DMS 273 (cell line): ENCODE measurements at regions not wholly inside any gene's neighbourhood (a gene's known extent, or its start where the extent isn't known, plus 50 kb on each side); places are given as distances from the start of the nearest gene placed in this dataset.
A peak's percentile ranks its signal among the peaks of the same experiment; 100 is the strongest.
"Not testable (repeated sequence)": the region's sequence is repeated elsewhere in the genome, so short reads cannot be mapped to it uniquely, and the experiment has no call there.

Source experiments
- DNase-seq: peaks from one replicate; lab custom pipeline; 2025; ENCODE audit not compliant: unreplicated experiment; lab: John Stamatoyannopoulos, UW

DNA sequence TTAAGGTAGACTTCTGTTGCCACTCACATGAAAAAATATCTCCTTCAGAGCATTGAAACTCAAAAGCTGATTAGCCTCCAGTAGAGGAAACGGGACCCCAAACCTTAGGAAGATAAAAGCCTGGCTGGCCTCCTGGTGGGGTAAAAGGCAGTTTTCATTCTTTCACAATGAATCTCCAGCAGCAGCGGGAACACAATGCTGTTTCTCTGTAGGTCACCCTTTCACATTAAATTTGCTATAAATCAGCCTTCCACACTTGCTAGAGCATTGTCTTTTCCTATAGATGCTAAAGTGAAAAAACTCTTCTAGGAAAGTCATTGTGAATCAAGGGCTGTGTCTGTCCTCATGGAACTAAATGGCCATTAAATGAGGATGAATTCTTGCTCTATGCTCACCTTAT, 207.3 kb upstream of the MAGEB2 start:
- no peak for DNase-seq

DNA sequence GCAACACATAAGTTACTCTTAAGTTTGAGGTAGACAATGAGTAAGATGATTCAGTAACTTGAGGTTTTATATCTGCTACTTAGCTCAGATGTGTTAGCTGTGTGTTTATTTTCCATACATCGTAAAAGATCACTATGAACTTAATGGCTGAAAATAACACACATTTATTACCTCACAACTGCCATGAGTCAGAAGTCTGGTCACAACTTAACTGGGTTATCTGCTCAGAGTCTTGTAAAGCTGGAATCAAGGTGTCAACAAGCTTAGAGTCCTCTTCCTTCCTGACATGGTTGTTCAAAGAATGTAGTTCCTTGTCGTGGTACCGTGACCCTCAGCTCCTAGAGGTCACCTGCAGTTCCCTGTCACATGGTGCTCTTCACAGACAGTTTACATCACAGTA, 204.9 kb upstream of the MAGEB2 start:
- no peak for DNase-seq

DNA sequence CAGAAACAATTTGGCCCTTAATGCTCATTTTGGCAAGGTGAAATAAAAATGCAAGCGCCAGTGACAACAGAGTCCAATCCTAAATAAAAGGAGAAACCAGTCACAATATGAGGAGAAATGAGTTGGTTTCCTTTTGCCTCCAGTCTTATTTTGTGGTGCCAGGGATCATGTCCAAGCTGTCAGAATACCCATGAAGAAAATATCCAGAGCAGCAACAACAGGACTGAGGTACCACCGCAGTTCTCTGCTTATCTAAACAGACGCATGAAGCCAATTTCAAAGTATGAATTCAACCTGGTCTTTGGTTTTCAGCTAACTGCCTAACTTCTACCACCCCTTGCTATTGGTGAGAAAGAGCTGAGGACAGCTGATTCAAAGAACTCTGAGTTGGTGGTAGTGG, 199.9 kb upstream of the MAGEB2 start:
- DNase-seq = no peak

DNA sequence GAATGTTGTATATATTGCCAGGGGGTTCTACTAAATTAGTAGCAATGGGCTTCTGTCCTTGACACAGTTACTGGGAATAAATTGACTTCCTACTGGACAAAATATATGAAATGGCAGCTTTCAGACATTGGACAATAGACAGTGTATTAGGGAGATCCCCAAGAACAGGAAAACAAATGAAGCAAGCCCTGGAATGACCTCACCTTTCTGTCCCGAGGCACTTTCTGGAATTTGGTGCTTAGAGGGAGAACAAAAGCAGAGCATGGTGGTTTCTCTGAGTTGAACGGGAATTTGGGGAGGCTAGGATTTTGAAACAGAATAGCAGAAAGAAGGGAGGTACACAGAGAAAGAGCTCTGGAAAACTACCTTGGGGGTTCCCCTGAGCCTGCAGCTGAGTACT, 187.7 kb upstream of the MAGEB2 start:
- no peak for DNase-seq

DNA sequence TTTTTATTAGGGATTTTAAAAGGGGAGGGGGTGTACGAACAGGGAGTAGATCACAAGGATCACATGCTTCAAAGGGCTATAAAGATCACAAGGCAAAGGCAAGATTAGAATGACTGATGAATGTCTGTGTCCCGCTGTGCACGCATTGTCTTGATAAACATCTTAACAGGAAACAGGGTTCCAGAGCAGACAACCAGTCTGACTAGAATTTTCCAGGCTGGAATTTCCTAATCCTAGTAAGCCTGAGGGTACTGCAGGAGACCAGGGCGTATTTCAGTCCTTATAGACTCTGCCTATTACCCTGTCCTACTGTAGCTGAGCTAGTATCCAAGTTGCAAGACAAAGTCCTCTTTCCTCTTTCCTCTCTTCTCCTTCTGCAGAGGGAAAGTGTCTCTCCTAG, 179.0 kb upstream of the MAGEB2 start:
- DNase-seq = not testable (repeated sequence)

DNA sequence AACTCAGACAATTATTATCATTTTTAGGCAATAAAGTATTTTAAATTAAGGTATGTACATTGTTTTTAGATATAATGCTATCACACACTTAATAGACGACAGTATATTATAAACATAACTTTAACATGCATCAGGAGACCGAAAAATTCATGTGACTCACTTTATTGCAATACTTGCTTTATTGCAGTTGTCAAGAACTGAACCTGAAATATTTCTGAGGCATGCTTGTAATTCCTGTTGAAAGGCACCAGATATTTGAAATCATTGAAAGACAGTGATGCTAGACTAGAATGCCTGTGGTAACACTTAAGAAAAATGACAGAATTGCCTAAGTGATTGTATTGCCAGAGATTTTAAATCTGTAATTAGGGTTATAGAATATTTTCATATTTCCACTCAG, 175.6 kb upstream of the MAGEB2 start:
- no peak for DNase-seq

DNA sequence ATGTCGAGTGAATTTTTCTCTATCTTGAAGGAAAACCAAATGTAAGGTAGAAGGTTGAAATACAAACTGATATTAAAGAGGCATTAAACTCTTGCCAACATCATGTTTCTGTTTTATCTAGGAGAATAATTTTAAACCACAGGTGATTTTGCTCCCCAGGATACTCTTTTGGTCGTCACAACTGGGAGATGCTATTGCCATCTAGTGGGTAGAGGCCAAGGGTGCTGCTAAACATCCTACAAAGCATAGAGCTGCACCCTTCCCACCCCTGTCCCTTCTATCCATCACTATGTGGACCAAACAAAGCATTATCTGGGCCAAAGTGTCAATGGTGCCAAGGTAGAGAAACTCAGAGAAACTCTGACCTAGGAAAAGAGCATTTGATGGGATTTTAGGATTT, 154.6 kb upstream of the MAGEB2 start:
- DNase-seq = peak; percentile 4

DNA sequence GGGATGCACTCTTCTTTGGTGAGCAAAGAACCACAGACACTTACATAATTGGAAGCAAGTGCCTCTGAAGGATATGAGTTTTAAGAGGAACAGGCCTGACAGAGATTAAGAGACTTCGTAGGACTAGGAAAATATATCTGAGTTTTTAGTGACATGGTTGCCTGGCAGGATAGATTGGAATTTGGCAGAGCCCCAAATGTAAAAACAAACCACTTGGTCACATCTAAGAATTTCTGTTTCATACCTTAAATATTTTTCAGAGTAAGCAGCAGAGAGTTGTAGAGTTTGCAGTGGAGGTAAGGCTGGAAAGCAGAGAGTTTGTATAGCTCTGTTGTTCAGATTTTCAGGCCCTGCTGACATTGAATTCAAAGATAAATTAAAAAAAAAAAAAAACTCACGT, 150.1 kb upstream of the MAGEB2 start:
- DNase-seq = no peak

DNA sequence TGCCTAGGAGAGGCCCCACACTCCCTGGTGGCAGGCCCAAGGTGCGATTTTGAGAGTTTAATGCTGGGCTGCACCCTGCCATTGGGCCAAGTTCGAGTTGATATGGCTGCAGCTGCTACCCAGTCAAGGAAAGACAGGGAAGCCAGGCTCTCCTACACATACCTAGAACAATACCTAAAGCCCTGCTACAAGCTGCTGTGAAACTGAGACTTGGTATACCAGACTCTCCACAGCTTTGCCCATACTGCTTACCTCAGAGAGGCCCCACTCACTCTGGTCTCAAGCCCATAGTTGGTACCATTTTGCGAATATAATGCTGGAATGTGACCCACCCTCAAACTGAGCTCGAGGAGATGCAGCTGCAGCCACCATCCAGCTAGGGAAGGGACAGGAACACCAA, 147.7 kb upstream of the MAGEB2 start:
- DNase-seq = no peak

DNA sequence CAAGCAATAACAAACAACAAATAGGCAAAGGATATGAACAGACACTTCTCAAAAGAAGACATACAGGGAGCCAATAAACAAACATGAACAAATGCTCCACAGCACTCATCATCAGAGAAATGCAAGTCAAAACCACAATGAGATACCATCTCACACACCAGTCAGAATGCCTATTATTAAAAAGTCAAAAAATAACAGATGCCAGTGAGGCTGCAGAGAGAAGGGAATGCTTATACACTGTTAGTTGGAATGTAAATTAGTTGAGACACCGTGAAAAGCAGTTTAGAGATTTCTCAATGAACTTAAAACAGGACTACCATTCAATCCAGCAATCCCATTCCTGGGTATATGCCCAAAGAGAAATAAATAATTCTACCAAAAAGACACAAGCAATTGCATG, 129.8 kb upstream of the MAGEB2 start:
- no peak for DNase-seq

DNA sequence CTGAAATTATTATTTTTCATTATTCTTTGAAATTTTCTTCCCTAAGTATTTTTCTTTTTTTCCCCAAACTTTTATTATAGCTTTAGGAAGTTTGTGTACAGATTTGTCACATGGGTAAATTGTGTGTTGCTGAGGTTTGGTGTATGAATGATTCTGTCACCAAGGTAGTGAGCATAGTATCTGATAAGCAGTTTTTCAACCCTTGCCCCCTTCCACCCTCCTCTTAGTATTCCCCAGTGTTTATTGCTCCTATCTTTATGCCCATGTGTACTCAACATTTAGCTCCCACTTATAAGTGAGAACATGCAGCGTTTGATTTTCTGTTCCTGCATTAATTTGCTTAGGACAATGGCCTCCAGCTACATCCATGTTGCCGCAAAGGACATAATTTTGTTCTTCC, 103.9 kb upstream of the MAGEB2 start:
- DNase-seq = no peak

DNA sequence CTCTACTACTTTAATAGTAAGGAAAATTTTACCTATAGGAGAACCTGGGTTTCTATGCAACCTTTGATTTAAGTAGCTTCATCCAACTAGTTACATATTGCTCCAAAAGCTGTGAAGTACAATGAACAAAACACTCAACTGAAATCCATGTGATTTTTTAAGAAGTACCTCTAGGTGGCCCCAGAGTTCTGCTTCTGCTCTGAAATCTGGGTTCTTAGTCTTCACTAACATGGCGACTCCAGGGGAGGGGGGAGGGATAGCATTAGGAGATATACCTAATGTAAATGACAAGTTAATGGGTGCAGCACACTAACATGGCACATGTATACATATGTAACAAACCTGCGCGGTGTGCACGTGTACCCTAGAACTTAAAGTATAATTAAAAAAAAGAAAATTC, 73.4 kb upstream of the MAGEB2 start:
- DNase-seq = peak; percentile 68

DNA sequence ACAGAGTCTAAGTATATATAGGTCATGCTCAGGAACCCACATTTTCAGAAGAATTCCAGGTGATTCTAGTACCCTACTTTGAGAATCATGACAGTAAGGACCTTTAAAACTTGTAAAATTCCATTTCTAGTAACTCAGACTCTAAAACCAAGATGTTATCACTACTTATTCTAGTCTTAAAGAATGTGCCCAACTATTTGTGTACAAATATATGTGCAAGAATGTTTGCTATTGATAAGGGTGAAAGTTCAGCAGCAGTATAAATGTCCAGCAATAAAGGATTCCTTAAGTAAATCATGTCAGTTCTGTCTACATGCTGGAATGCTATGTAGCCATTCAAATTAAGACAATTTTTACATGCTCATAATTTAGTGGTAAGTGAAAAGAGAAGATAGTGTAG, 71.1 kb upstream of the MAGEB2 start:
- DNase-seq = no peak

DNA sequence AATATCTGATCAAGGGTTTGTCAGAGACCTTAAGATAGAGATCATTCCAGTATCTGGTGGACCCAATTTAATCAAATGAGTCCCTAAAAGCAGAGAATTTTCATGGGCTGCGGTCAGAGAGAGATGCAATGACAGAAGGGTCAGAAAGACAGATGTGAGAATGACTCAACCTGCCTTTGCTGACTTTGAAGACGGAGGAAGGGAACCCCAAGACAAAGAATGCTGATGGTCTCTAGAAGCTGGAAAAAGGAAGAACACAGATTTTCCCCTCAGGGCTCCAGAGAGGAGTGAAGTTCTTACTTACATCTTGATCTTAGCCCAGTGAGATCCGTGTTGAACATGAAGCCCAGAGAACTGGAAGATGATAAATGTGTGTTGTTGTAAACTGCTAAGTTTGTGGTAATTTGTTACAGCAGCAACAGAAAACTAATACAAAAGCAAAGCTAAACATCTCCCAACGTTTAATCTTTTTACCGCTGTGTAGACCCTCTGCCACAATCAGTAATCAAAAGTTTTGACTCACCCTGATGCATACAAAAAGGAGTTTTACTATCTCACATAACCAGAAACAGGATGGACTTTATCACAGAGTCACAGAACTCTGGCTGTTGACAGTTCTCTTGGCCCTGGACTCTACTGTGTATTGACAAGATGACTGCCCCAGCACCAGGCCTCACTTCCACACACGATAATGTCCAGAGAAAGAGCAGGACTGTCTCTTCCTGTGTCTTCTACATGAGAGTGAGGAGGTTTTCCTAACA, 70.2 kb upstream of the MAGEB2 start:
- DNase-seq = no peak

DNA sequence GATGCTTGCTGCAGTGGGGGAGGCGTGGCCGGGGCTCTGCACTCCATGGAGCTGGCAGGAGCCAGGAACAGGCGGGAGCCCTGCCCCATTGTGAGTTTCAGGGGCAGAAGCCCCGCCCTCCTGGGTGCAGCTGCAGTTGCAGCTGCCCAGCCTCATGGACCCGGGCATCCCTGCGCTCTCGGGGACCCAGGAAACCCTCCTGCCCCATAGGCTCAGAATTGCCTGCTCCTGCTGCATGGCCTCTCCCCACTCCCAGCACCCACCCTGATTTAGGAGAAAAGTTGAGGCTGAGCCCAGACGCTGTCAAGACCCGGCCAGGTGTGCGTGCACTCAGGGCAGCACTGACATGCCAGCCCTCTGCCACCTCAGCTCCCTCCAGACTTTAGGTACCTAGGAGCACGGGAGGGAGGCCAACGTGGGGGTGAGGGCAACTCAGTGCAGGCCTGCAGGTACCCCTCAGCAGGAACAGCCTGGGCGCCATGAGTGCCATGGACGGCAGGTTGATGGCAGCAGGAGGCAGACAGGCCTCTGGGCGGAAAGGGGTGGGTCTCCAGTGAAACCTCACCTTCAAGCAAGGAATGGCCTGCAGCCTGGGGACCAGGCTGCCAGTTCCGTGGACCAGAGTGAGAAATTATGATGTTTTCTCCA, 67.2 kb upstream of the MAGEB2 start:
- no peak for DNase-seq

DNA sequence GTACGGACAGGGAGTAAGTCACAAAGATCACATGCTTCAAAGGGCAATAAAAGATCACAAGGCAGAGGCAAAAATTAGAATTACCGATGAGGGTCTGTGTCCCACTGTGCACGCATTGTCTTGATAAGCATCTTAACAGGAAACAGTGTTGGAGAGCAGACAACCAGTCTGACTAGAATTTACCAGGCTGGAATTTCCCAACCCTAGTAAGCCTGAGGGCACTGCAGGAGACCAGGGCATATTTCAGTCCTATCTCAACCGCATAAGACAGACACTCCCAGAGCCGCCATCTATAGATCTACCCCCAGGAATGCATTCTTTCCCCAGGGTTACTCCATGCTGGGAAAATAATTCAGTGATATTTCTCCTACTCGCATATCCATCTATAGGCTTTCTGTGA, 66.2 kb upstream of the MAGEB2 start:
- not testable (repeated sequence) for DNase-seq

DNA sequence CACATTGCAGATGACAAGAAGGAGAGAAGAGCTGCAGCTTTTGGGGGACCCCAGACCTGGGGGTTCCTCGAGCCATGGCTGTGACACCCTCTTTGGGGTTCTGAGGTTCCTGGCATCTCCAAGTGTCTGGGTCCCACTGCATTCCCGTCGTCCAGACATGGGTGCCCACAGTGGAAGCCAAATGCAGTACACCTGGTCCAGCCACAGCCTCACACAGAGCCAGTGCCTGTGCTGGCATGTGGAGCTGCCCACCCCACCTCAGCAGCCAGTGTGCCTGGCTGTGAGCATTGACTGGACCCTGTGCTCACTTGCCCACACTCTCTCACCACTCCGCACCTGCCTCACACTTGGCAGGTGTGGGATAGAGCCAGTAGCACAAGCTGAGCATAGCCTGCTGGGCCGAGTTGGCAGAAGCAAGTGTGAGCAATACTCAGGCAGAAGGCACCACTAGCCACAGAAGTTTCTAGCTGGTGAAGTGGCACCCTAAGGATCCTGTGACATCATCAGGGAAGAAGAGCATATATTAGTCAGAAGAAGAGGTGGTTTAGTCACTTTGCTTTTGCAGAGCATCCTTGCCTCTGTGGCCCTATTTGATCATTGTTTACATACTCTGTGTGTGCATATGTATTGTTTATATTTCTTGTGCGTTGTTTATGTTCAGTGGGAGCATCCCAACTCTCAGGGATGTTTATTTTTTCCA, 65.0 kb upstream of the MAGEB2 start:
- no peak for DNase-seq

DNA sequence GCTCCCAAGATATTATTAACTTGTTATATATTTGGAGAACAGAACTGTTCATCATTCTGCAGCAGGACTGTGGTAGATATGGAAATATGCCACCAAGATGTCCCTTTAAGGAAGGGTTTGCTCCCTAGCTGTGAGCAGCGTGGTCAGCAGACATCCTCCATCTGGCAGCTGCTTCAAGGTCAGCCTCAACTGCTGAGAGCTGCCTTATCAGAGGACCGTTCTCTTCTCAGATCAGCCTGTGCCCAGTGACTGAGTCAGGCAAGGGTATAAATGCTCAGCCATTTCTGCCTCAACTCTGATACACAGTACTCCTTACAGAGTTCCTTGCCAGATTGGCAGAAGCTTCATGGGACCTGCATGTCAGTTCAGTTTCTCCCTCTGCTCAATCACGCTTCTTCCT, 63.4 kb upstream of the MAGEB2 start:
- DNase-seq = no peak

DNA sequence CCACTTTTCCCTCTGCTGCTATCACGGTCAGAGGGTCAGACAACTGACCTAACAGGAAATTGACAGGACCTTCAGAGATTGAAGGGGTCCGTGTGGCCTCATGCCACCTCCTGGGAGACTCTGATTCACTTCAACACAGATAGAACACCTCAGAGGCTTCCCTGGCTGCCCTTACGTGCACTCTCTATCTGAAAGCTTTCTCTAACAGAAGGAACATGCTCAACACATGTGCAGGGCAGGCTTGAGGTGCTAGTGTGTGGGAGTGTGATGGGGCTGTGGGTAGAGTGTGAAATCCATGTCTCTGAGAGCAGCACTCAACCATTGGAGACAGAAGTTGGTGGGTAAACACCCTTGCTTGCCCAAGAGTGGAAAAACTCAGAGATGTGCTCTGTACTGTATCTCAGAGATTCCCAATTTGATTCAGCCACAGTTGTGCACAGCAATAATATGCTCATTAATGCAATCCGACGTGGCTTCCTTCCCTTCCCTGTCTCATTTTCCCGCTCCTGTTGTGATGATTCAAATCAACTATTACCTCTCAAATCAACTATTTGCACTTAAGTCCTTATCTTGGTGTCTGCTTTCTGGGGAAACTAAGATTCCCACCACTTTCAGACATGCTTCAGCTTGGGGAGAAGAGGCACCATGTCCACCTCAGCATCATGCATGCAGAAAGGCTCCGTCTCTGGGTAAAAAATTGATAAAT, 62.0 kb upstream of the MAGEB2 start:
- no peak for DNase-seq

DNA sequence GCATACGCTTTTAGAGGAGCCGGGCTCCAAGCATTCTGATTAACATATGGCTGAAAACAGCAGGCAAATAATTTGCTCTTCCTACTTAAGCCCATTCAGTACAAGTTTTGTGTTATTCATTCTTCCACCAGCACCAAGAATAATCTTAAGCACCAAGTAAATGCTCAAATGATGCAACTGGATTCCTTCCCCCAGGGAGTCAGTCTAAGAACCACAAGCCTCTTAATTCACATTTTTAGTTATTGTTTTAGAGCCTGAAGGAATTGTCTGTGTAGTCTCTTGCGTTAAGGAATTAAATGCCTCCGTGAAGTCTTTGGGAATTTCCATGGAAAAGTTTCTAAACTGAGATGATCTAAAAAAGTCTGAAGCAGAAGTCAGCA, 61.5 kb upstream of the MAGEB2 start:
- no peak for DNase-seq

DNA sequence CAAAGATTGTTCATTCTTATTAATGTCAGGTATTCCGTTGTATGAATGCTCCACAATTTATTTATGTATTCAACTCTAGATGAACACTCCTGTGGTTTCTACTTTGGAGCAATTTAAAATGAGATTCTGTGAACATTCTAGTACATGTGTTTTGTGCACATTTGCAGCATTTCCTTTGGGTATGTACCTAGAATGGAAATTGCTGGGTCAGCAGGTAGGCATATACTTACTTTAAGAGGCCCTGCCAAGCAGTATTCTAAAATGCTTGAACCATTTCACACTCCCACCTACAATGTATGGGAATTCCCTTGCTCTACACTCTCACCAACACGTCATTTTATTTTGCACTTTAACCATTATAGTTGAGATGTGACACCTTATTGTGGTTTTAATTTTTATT, 59.4 kb upstream of the MAGEB2 start:
- DNase-seq = no peak
